ENCODE measurements at regions not wholly inside any gene's neighbourhood (a gene's known extent, or its start where the extent isn't known, plus 50 kb on each side); places are given as distances from the start of the nearest gene placed in this dataset.
"Not testable (repeated sequence)": the region's sequence is repeated elsewhere in the genome, so short reads cannot be mapped to it uniquely, and the experiment has no call there.

DNA sequence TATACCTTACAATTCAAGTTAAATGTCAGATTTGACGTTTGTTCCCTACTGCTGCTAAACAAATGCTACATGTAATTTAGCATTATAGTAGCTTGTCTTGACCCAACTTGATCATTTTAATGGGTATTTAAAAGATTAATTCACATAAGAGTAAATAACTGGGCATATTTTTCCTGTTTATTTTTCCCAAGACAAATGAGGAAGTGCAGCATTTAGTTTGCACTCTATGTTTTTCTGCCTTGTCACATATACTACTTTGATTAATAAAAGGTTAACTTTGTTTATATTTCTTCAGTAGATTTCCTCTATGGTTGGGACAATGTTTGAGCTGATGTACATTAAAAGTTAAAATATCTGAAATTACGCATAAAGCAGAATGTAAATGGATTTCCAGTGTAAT, 641.8 kb downstream of the PRR16 start:
- Histone ChIP-seq H3K4me2 (ENCODE audit: insufficient read depth, low read length) (no peak overlapping the region), H3K9ac (ENCODE audit: insufficient read depth in 1 of 2, low read depth in 2 of 2, low read length in 2 of 2) (no peak overlapping the region), H3K27me3 (ENCODE audit: control insufficient read depth in 2 of 2, insufficient read depth in 2 of 2, low read length in 2 of 2) (no peaks in the 10 kb centered on the region), H3K79me2 (ENCODE audit: control insufficient read depth, insufficient read depth, low read length) (no peaks in the 10 kb centered on the region), H3K9me3 (replicated peaks; ENCODE audit: control insufficient read depth, insufficient read depth, low read depth, low read length) (no peaks in the 10 kb centered on the region), H3K4me1 (replicated peaks in 1 of 2; ENCODE audit: control insufficient read depth in 2 of 2, insufficient read depth in 2 of 2, low read length in 2 of 2) (peaks cover 0 to 6% of the 10 kb centered on the region in 2 experiments; a peak in 1 of 5 replicates), H3K4me3 (no peak overlapping the region), H4K20me1 (replicated peaks; ENCODE audit: control insufficient read depth, insufficient read depth, low read length) (no peaks in the 10 kb centered on the region), H2AFZ (ENCODE audit: low read depth, low read length) (no peak overlapping the region), H3K36me3 (ENCODE audit: control insufficient read depth, insufficient read depth, low read length) (no peaks in the 10 kb centered on the region), H3K27ac (ENCODE audit: extremely low read depth, low read depth, low read length) (no peak overlapping the region), H3K9me1 (ENCODE audit: control insufficient read depth, insufficient read depth, low read length) (no peaks in the 10 kb centered on the region)
- WGBS (ENCODE audit: insufficient coverage, low coverage, missing lambda C conversion rate) = 9% methylated on average over 2 of the region's 2 CpGs
- no peak for FAIRE-seq
- in situ Hi-C loops (cut with MboI) = no loop called here
- ChIA-PET POLR2A (no interaction called here), CTCF (ENCODE audit: low intra/inter-chr PET ratio) (no interaction called here)
- no TSS peak for BruUV-seq (replicated peaks)
- intact Hi-C loops (cut with micrococcal nuclease) = no loop called here
- peak; percentile 38; the same call in 1 of the 2 replicates for TF ChIP-seq SPI1 (IDR thresholded peaks at IDR 0.05; ENCODE audit: borderline replicate concordance, low read depth, low read length)
- no peak for TF ChIP-seq CBFA2T2 (conservative IDR thresholded peaks at IDR 0.05)
- ATAC-seq = no peak
- DNase-seq (ENCODE audit: extremely low read depth in 1 of 4, low spot score in 3 of 4) = no peak

DNA sequence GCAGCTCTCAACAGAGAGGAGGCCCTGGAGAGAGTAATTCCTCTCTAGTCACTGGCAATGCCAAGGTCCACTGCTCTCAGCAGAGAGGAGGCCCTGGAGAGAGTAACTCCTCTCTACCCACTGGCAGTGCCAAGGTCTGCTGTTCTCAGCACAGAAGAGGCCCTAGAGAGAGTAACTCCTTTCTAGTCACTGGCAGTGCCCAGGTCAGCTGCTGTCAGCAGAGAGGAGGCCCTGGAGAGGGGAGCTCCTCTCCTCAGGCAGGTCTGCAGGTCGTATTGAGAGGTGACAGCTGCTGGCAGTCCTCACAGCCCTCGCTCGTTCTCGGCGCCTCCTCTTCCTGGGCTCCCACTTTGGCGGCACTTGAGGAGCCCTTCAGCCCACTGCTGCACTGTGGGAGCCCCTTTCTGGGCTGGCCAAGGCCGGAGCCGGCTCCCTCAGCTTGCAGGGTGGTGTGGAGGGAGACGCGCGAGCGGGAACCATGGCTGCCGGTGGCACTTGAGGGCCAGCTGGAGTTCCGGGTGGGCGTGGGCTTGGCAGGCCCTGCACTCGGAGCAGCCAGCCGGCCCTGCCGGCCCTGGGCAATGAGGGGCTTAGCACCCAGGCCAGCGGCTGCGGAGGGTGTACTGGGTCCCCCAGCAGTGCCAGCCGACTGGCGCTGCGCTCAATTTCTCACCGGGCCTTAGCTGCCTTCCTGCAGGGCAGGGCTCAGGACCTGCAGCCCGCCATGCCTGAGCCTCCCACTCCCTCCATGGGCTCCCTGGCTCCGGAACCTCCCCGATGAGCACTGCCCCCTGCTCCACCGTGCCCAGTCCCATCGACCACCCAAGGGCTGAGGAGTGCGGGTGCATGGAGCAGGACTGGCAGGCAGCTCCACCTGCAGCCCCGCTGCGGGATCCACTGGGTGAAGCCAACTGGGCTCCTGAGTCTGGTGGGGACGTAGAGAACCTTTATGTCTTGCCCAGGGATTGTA, 642.9 kb downstream of the PRR16 start:
- H3K27ac ChIP-seq (ENCODE audit: extremely low read depth, low read depth, low read length); BruUV-seq (replicated peaks); H4K20me1 ChIP-seq (replicated peaks; ENCODE audit: control insufficient read depth, insufficient read depth, low read length); H3K27me3 ChIP-seq (ENCODE audit: control insufficient read depth in 2 of 2, insufficient read depth in 2 of 2, low read length in 2 of 2); H3K4me2 ChIP-seq (ENCODE audit: insufficient read depth, low read length); CTCF ChIA-PET (ENCODE audit: low intra/inter-chr PET ratio); H3K9me3 ChIP-seq (replicated peaks; ENCODE audit: control insufficient read depth, insufficient read depth, low read depth, low read length); intact Hi-C loops (cut with micrococcal nuclease); FAIRE-seq; ATAC-seq; H3K9ac ChIP-seq (ENCODE audit: insufficient read depth in 1 of 2, low read depth in 2 of 2, low read length in 2 of 2); H3K36me3 ChIP-seq (ENCODE audit: control insufficient read depth, insufficient read depth, low read length); H3K4me3 ChIP-seq; H3K4me1 ChIP-seq (replicated peaks in 1 of 2; ENCODE audit: control insufficient read depth in 2 of 2, insufficient read depth in 2 of 2, low read length in 2 of 2); DNase-seq (ENCODE audit: extremely low read depth in 1 of 4, low spot score in 3 of 4); in situ Hi-C loops (cut with MboI); H3K79me2 ChIP-seq (ENCODE audit: control insufficient read depth, insufficient read depth, low read length); H3K9me1 ChIP-seq (ENCODE audit: control insufficient read depth, insufficient read depth, low read length); H2AFZ ChIP-seq (ENCODE audit: low read depth, low read length): not testable (repeated sequence)
- WGBS (ENCODE audit: insufficient coverage, low coverage, missing lambda C conversion rate) = 4% methylated on average over 9 of the region's 33 CpGs
- POLR2A ChIA-PET = interaction anchor here (0.5 kb wide), 1 partner anchor 138 kb away, joined by 3 read pairs; no protein-coding TSS in a partner anchor

Data from K562 (cell line).